ENCODE measurements at regions not wholly inside any gene's neighbourhood (a gene's known extent, or its start where the extent isn't known, plus 50 kb on each side); places are given as distances from the start of the nearest gene placed in this dataset.
"Not testable (repeated sequence)": the region's sequence is repeated elsewhere in the genome, so short reads cannot be mapped to it uniquely, and the experiment has no call there.

GRCh38 chr15:31705076-31705678 lies 325.1 kb upstream of the CHRNA7 start:
- not testable (repeated sequence) for DNase-seq

DNA sequence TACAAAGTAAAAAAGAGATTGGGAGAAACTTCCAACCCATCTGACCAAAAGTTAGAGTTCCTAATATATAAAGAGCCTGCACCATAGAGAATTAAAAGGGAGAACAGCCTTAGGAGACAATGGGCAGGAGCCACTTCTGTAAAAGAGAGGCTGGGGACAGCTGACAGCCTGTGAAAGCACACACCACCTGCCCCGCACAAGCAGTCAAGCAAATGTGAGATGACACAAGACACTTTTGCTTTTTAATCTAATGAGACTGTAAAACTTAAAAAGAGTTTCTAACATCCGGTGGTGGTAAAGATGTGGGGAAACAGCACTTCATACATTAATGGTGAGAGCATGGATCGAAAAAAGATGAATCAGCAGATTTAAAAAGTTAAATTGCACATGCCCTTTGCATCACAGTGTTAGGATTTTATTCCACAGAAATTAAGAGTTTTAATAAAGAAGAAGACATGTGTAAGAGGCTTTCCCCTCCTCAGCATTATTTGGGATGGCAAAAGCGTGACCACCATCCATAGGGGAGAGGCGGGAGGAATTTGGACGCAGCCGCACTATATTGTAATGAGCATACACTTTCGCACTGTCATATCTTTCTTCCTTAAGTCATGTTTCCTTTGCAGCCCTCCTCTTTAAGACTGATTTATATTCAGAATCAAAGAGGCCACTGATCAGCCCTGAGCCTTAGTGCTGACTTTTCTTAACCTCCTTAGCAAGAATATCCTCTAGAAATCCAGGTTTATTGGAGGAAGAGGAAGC lies 322.2 kb upstream of the CHRNA7 start:
- DNase-seq: not testable (repeated sequence)

GRCh38 chr15:31708703-31709327 lies 321.5 kb upstream of the CHRNA7 start:
- not testable (repeated sequence) for DNase-seq

DNA sequence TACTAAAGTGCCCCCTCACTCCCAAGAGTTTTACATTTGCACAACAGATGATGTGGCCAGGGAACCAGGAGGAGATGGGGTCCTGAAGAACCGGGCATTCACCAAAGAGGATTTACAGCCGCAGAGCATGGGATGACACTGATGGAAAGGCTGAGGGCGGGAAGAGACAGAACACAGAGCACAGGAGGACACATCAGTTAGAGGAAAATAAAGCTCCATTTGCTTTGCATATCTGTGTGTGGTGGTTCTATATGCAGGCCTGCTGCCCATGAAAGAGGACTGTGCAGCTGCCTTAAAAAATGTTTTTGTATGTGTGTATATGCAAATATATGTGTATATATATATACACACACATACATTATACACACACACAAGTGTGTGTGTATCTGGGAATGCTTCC lies 320.8 kb upstream of the CHRNA7 start:
- not testable (repeated sequence) for DNase-seq

GRCh38 chr15:31710806-31711205 lies 319.5 kb upstream of the CHRNA7 start:
- DNase-seq: not testable (repeated sequence)

DNA sequence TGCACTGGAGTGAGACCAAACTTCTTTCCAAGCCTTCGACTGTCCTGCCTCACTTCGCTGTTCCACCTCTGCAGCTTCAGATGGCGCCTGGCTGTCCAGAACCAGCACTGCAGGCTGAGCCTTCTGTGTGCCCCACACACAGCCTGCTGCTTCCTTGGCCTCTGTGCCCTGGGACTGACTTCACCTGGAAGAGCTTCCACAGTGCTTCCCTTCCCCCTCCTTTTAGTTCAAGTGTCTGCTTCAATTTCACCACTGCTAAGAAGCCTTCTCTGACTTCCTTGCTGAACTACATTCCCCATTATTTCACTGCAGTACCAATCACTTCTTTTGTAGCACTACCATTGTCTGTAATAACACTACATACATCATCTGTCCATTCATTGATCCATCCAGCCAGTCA lies 315.1 kb upstream of the CHRNA7 start:
- DNase-seq: not testable (repeated sequence)

- DNase-seq: not testable (repeated sequence)
These were observed 311.7 kb upstream of the CHRNA7 start for GRCh38 chr15:31718625-31719024.

DNA sequence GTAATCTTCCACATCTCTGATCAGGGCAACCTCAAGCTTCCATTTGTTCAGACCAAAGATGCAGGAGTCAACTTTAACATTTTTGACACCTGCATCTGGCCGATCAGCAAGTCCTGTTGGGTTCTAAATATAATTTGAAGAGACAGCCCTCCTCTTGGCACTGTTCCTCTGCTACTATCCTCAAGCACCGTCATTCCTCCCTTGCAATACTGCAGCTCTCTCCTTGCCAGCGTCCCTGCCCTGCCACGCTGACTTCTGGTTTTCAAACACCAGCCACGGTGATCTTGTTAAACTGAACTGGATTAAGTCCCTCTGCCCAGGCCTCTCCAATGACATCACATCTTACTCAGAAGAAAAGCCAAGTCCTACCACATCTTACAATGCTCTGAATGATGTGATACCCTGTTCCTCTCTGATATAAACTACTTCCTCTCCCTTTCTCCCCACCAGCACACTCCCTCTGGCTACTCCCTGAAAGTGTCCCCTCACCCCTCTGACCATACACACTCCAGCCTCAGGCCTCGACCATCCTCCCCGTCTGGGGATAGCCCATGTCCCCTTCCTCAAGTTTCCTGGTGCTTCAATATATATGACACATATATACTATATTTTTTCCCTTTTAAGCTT lies 310.8 kb upstream of the CHRNA7 start:
- not testable (repeated sequence) for DNase-seq

- not testable (repeated sequence) for DNase-seq
These were observed 307.3 kb upstream of the CHRNA7 start for GRCh38 chr15:31723019-31723418.

- DNase-seq: not testable (repeated sequence)
These were observed 305.4 kb upstream of the CHRNA7 start for GRCh38 chr15:31724903-31725302.

DNA sequence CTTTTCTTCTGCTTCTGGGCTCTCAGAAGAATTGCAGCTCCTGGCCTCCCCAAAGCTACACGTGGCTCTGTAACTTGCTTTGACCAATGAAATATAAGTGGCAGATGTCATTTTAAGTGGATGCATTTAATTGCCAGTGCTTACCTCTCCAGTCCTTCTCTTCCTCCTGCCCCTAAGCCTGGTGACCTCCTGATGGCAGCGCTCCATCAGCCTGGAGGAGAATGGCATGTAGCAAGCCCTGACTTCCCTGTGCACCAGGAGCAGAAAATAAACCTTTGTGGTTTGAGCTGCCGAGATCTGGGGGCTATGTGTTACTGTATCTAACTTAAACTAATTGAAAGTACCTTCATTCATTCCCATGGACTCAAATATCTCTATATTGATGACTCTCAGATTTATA lies 304.7 kb upstream of the CHRNA7 start:
- DNase-seq: not testable (repeated sequence)

DNA sequence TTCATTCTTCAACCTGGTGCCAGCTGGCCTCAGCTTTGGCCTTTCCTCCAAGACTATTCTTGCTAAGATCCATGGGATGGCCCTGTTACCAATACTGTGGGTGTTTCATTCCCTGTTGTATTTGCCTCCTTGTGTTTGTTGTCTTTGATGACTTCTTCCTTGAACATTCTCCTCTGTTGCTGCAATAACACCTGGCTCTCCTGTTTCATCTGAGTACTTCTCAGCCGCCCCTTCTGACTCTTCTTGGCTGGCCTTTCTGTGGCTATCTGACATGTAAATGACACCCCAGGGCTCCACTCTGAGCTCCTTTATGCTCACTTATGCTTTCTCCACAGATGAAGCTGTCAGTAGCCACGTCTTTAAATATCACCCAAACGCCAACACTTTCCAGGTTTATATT lies 302.7 kb upstream of the CHRNA7 start:
- no peak for DNase-seq

DNA sequence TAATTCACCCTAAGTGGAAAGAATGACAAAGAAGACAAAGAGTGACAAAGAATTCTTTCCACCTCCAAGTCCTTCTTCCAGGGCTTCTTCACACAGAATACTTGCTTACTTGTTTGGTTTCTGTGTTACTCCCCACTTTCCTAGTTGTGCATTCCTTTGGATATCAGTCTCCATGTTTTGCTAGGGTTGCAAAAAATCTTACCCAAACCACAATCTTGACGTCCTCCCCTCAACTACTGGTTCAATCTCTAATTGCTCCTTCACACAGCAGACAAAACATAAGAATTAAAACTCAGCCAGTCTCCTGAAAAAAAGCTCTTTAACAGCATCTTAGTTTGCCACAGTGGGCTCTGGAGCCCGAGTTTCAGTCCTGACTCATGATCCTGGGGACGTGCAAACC lies 297.6 kb upstream of the CHRNA7 start:
- DNase-seq: no peak

- no peak for DNase-seq
These were observed 296.9 kb upstream of the CHRNA7 start for GRCh38 chr15:31733424-31733823.

GRCh38 chr15:31740203-31740602 lies 290.1 kb upstream of the CHRNA7 start:
- DNase-seq: peak; percentile 35

- no peak for DNase-seq
These were observed 284.5 kb upstream of the CHRNA7 start for GRCh38 chr15:31745841-31746240.

GRCh38 chr15:31752065-31752762 lies 278.1 kb upstream of the CHRNA7 start:
- peak; percentile 47 for DNase-seq

GRCh38 chr15:31752905-31753304 lies 277.4 kb upstream of the CHRNA7 start:
- DNase-seq: no peak

DNA sequence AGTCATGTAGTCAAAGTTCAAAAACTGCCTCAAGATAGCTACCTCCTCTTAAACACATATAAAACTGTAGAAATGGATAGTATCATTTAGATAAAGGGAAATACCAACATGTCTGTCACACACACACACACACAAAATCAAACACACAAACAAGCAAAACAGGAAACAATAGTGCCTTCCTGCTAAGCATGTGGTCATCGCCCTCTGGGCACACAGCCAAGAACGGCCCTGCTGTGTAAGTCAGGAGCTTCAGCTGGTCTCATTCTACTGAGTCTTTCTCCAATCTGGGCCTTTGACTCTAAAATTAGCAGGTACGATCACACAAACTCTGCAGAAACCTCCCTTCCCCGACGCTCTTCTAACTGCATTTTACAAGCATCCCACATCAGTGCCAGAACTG lies 272.2 kb upstream of the CHRNA7 start:
- DNase-seq: peak; percentile 29

GRCh38 chr15:31768055-31768454 lies 262.3 kb upstream of the CHRNA7 start:
- DNase-seq: no peak

GRCh38 chr15:31774045-31774444 lies 256.3 kb upstream of the CHRNA7 start:
- DNase-seq: no peak

DNA sequence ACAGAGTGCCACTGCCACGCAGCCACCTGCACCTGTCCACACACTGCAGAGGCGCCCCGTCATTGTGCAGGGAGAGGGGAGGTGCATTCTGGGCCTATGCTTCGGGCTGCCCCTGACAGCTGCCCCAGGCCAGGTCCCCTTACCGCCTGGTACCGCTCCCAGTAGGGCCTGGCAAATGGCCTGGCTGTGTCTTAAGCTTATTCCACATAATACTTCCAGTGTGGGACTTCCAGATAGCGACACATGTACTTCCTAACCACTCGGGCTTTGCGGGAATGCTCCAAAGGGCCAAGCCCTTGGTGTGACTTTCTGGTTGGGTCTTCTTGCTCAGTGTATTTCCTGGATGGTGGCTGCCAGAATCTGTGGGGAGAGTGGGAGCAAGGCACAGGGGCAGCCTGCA lies 254.3 kb upstream of the CHRNA7 start:
- DNase-seq: no peak

DNA sequence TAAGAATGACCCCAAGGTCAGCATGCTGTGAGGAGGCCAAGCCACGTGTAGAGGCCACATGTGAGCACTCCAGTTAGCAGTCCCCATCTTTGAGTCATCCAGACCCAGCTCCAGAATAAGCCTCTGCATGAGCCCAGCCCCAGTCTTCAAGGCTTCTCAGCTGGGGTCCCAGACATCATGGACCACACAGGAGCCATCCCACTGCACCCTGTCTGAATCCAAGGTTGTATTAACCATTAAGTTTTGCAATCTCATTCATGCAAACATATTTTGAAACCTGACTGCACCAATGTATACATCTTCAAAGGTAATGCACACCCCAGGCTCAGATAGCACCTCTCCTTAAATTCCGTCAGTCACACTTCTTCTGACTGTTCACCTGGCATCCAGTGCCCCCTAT lies 249.1 kb upstream of the CHRNA7 start:
- DNase-seq: no peak

All from fibroblast of skin of back (primary cell).